Left ventricle myocardium inferior (tissue), 1 donor: ENCODE measurements at regions not wholly inside any gene's neighbourhood (a gene's known extent, or its start where the extent isn't known, plus 50 kb on each side); places are given as distances from the start of the nearest gene placed in this dataset.
"Not testable (repeated sequence)": the region's sequence is repeated elsewhere in the genome, so short reads cannot be mapped to it uniquely, and the experiment has no call there.

Source experiments
- DNase-seq: peaks from one replicate; pipeline ENCODE4 v3.0.0-alpha.2; 2020
- H3K27ac ChIP-seq: fragments of 200-600 bp; replicated peaks from 2 replicates; pipeline ENCODE4 v1.8.0; 2021
- H3K27me3 ChIP-seq: fragments of 200-600 bp; 2 replicates; pipeline ENCODE4 v1.8.0; 2021; ENCODE audit warnings: low read depth
- H3K36me3 ChIP-seq: fragments of 200-600 bp; 2 replicates; pipeline ENCODE4 v1.8.0; 2021
- H3K4me1 ChIP-seq: fragments of 200-600 bp; 2 replicates; pipeline ENCODE4 v1.8.0; 2021
- H3K4me3 ChIP-seq: fragments of 200-600 bp; 2 replicates; pipeline ENCODE4 v1.8.0; 2021; ENCODE audit warnings: mild to moderate bottlenecking, moderate library complexity
- H3K9me3 ChIP-seq: fragments of 200-600 bp; replicated peaks from 2 replicates; pipeline ENCODE4 v1.8.0; 2021
- CTCF ChIP-seq: fragments of 200-600 bp; IDR thresholded peaks from 2 replicates; pipeline ENCODE4 v1.8.0; 2021; ENCODE audit warnings: antibody characterized with exemption, mild to moderate bottlenecking, borderline replicate concordance
- intact Hi-C: fragments of 100-400 bp; cut with micrococcal nuclease; formaldehyde crosslinking; loops from one replicate; pipeline ENCODE4 v1.11.0; 2022
- donor health status: DM: no; HTN: yes; CAD: no; lungs with severe emphysema.

- no peak for DNase-seq
- H3K27me3 ChIP-seq = no peaks in the 10 kb centered on the region
- no peak for TF ChIP-seq CTCF
- no peaks in the 10 kb centered on the region for H3K4me1 ChIP-seq
- H3K27ac ChIP-seq = no peak overlapping the region
- peaks cover 6% of the 10 kb centered on the region for H3K36me3 ChIP-seq
- H3K4me3 ChIP-seq = no peak overlapping the region
- intact Hi-C loops = no loop called here
- no peaks in the 10 kb centered on the region for H3K9me3 ChIP-seq
Measured at GRCh38 chr7:66453340-66453739, 175.3 kb upstream of the KCTD7 start.

GRCh38 chr7:66454600-66455225 is 174.0 kb upstream of the KCTD7 start:
- no peak for DNase-seq
- Histone ChIP-seq H3K9me3 (no peaks in the 10 kb centered on the region), H3K27ac (no peak overlapping the region), H3K4me3 (no peak overlapping the region), H3K4me1 (no peaks in the 10 kb centered on the region), H3K27me3 (no peaks in the 10 kb centered on the region), H3K36me3 (no peaks in the 10 kb centered on the region)
- no peak for TF ChIP-seq CTCF
- intact Hi-C loops = no loop called here

GRCh38 chr7:66455432-66455831 is 173.2 kb upstream of the KCTD7 start:
- H3K36me3 ChIP-seq, H3K27me3 ChIP-seq, H3K4me1 ChIP-seq, H3K27ac ChIP-seq, DNase-seq, H3K4me3 ChIP-seq, intact Hi-C loops, H3K9me3 ChIP-seq: not testable (repeated sequence)

DNA sequence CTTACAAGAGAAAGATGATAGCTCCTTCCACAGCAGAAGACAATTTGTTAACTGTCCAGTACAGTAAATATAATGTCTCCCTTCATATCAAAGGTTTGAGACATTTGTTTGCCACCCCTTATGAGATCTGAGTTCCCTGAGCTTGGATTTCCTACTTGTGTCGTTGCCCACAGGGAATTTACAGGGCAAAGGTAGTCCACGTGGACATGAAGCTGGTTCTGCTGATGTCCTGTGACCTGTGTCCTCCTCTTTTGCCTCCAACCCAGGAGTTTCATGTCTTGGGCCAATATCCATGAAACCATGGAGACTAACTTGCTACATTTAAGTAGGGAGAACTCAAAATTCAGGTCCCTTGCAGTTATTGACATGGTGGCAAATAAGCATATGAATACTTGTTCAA is 172.2 kb upstream of the KCTD7 start:
- intact Hi-C loops, H3K27ac ChIP-seq, H3K4me3 ChIP-seq, H3K9me3 ChIP-seq, H3K36me3 ChIP-seq, H3K4me1 ChIP-seq, H3K27me3 ChIP-seq, DNase-seq: not testable (repeated sequence)

DNA sequence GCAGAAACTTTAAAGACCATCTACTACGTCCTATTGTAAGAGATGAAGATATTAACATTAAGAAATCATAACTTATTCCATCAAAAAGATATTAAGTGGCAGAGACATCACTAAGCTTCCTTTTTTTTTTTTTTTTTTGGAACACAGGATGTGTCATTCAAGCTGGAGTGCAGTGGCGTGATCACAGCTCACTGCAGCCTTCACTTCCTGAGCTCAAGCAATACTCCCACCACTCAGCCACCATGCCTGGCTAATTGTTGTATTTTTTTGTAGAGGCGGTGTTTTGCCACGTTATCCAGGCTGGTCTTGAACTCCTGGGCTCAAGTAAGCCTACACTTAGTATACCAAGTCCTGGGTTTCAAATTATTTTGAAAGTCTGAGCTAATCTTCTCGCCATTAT is 169.7 kb upstream of the KCTD7 start:
- H3K9me3 ChIP-seq, intact Hi-C loops, H3K27me3 ChIP-seq, H3K36me3 ChIP-seq, H3K4me3 ChIP-seq, DNase-seq, H3K27ac ChIP-seq, H3K4me1 ChIP-seq: not testable (repeated sequence)

GRCh38 chr7:66459783-66460413 is 168.8 kb upstream of the KCTD7 start:
- DNase-seq, intact Hi-C loops, H3K4me1 ChIP-seq, H3K4me3 ChIP-seq, H3K27ac ChIP-seq, H3K9me3 ChIP-seq, H3K36me3 ChIP-seq, H3K27me3 ChIP-seq: not testable (repeated sequence)

DNA sequence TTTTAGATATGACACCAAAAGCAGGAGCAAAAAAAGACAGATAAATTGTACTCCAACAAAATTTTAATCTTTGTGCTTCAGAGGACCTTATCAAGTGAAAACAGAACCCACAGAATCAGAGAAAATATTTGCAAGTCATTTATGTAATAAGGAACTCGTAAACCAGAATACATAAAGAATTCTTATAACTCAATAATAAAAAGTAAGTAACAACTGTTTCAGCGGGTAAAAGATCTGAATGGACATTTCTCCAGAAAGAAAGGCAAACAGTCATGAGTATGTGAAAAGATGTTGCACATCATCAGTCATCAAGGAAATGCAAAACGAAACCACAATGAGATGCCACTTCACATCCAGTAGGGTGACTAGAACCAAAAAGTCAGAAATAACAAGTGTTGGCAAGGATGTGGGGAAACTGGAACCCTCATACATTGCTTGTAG is 167.7 kb upstream of the KCTD7 start:
- H3K36me3 ChIP-seq = no peaks in the 10 kb centered on the region
- no peak for DNase-seq
- H3K27me3 ChIP-seq = no peaks in the 10 kb centered on the region
- no peaks in the 10 kb centered on the region for H3K4me1 ChIP-seq
- peaks cover 6% of the 10 kb centered on the region for H3K9me3 ChIP-seq
- no peak overlapping the region for H3K4me3 ChIP-seq
- intact Hi-C loops = no loop called here
- H3K27ac ChIP-seq = no peak overlapping the region
- no peak for TF ChIP-seq CTCF

DNA sequence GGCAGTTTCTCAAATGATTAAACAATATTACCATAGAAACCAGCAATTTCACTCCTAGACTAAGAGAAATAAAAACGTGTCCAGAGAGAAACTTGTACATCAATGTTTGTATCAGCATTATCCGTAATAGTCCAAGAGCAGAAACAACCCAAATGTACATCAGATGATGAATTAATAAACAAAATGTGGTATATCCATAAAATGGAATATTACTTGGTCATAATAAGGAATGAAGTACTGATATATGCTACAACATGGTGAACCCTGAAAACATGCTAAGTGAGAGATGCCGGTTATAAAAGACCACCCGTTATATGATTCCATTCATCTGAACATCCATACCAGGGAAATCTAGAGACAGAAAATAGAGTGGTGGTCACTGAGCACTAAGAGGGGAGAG is 167.3 kb upstream of the KCTD7 start:
- H3K27me3 ChIP-seq, H3K36me3 ChIP-seq, H3K4me1 ChIP-seq, H3K27ac ChIP-seq, intact Hi-C loops, H3K9me3 ChIP-seq, DNase-seq, H3K4me3 ChIP-seq: not testable (repeated sequence)

- intact Hi-C loops, H3K27ac ChIP-seq, H3K4me1 ChIP-seq, H3K9me3 ChIP-seq, H3K27me3 ChIP-seq, DNase-seq, H3K36me3 ChIP-seq, H3K4me3 ChIP-seq: not testable (repeated sequence)
Measured at GRCh38 chr7:66462831-66463230, 165.8 kb upstream of the KCTD7 start.
